ENCODE measurements at regions not wholly inside any gene's neighbourhood (a gene's known extent, or its start where the extent isn't known, plus 50 kb on each side); places are given as distances from the start of the nearest gene placed in this dataset.

DNA sequence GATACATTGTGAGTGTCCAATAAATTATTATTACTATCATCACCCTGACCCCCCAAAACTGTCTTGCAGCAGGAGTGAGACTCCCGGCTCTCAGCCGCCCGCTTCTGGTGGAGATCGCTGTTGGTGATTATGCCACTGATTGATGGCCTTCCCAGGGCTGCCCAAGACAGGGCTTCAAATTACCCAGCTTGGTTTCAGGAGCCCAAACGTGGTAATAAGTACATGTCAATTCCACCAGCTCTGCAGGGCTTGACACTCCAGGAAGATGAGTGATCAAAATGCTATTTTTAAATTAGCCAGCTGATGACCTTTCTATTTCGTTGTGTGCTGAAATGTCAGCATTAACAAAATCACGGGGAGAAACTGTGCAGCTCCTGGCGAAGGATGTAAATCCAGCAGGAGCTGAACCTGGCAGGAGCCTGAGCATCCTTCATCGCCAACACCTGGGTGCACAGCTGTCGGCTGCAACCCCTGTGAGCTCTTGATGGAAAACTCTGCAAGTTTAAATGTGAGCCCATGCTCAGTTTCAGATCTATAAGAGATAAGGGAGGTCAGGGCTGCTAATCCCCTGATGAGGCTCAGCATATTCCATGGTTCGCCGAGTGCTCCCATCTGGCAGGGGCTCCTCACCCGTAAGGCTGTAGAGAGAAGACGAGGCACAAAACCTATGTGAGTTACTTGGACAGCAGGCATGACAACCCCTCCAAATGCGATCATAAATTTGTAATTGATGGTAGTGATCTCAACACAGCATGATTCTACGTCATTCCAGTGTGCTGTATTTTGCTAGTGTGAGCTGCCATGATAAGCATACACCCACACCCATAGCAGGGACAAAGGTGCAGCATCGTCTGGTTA, 446.3 kb downstream of the TCERG1L start:
- ATAC-seq (no peak), FAIRE-seq (no peak), DNase-seq (ENCODE audit: low read depth in 1 of 2, low spot score in 1 of 2) (no peak)
- H3K9me3 ChIP-seq, result no peaks in the 10 kb centered on the region
- ChIA-PET CTCF (no interaction called here), POLR2A (no interaction called here)
- TF ChIP-seq GATA3 (IDR thresholded peaks at IDR 0.05; ENCODE audit: borderline replicate concordance) (no peak), HOXA7 (CRISPR knock-in tag; IDR thresholded peaks at IDR 0.05) (no peak), PHF8 (IDR thresholded peaks at IDR 0.05; ENCODE audit: borderline replicate concordance, low read depth) (no peak), SMC3 (IDR thresholded peaks at IDR 0.05) (no peak)
- H3K4me3 ChIP-seq, result no peak overlapping the region
- no peaks in the 10 kb centered on the region for H3K4me1 ChIP-seq
- no peak overlapping the region for H3K4me2 ChIP-seq
- WGBS (ENCODE audit: missing lambda C conversion rate), result 22% methylated on average over 17 of the region's 17 CpGs
- no peak overlapping the region for H3K27ac ChIP-seq

- Histone ChIP-seq H3K4me3 (no peak overlapping the region), H3K27ac (no peak overlapping the region), H3K9me3 (no peaks in the 10 kb centered on the region), H3K4me1 (no peaks in the 10 kb centered on the region), H3K4me2 (no peak overlapping the region)
- no peak for ATAC-seq
- TF ChIP-seq MAZ (IDR thresholded peaks at IDR 0.05; ENCODE audit: borderline replicate concordance, low read depth, low read length) (no peak), HOXB13 (CRISPR knock-in tag; IDR thresholded peaks at IDR 0.05; ENCODE audit: low read depth) (no peak), ZC3H11A (IDR thresholded peaks at IDR 0.05) (no peak), NFE2L2 (conservative IDR thresholded peaks at IDR 0.05; ENCODE audit: low read length) (no peak), ZNF302 (CRISPR knock-in tag; IDR thresholded peaks at IDR 0.05) (no peak), HOXB5 (CRISPR knock-in tag; IDR thresholded peaks at IDR 0.05) (no peak), JUNB (IDR thresholded peaks at IDR 0.05) (no peak)
- TF ChIP-seq, protein P1, sequence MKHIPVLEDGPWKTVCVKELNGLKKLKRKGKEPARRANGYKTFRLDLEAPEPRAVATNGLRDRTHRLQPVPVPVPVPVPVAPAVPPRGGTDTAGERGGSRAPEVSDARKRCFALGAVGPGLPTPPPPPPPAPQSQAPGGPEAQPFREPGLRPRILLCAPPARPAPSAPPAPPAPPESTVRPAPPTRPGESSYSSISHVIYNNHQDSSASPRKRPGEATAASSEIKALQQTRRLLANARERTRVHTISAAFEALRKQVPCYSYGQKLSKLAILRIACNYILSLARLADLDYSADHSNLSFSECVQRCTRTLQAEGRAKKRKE (CRISPR knock-in tag; IDR thresholded peaks at IDR 0.05; ENCODE audit: low read depth), result no peak
- TF ChIP-seq, protein P2, sequence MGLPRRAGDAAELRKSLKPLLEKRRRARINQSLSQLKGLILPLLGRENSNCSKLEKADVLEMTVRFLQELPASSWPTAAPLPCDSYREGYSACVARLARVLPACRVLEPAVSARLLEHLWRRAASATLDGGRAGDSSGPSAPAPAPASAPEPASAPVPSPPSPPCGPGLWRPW (IDR thresholded peaks at IDR 0.05), result no peak
- no peak for DNase-seq (ENCODE audit: low read depth in 1 of 2, low spot score in 1 of 2)
- ChIA-PET POLR2A (no interaction called here), CTCF (no interaction called here)
- no peak for FAIRE-seq
- WGBS (ENCODE audit: missing lambda C conversion rate), result 1% methylated on average over 7 of the region's 7 CpGs
Observed at GRCh38 chr10:130866857-130867256, 444.7 kb downstream of the TCERG1L start.

GRCh38 chr10:130867446-130868194, 443.9 kb downstream of the TCERG1L start:
- POLR2A ChIA-PET, result no interaction called here
- Histone ChIP-seq H3K9me3 (no peaks in the 10 kb centered on the region), H3K27ac (no peak overlapping the region), H3K4me2 (no peak overlapping the region), H3K4me1 (no peaks in the 10 kb centered on the region), H3K4me3 (no peak overlapping the region)
- CTCF ChIA-PET, result no interaction called here
- FAIRE-seq (no peak), ATAC-seq (no peak), DNase-seq (ENCODE audit: low read depth in 1 of 2, low spot score in 1 of 2) (no peak)
- TF ChIP-seq HOXA7 (CRISPR knock-in tag; IDR thresholded peaks at IDR 0.05) (no peak), JUNB (IDR thresholded peaks at IDR 0.05) (no peak), HMGXB4 (CRISPR knock-in tag; IDR thresholded peaks at IDR 0.05; ENCODE audit: borderline replicate concordance) (no peak), ZFP36 (IDR thresholded peaks at IDR 0.05; ENCODE audit: borderline replicate concordance, partially characterized antibody) (no peak), FOSB (CRISPR knock-in tag; IDR thresholded peaks at IDR 0.05) (no peak), RAD21 (conservative IDR thresholded peaks at IDR 0.05 in 1 of 2, IDR thresholded peaks at IDR 0.05 in 1 of 2) (no peak), ZNF302 (CRISPR knock-in tag; IDR thresholded peaks at IDR 0.05) (no peak), SREBF2 (IDR thresholded peaks at IDR 0.05) (no peak), CBX2 (IDR thresholded peaks at IDR 0.05; ENCODE audit: borderline replicate concordance, low read depth) (no peak), POLR2AphosphoS2 (conservative IDR thresholded peaks at IDR 0.05; ENCODE audit: low read length) (no peak), HEYL (CRISPR knock-in tag; IDR thresholded peaks at IDR 0.05) (no peak), CHD2 (IDR thresholded peaks at IDR 0.05; ENCODE audit: low read length, partially characterized antibody) (no peak), NPAS2 (CRISPR knock-in tag; IDR thresholded peaks at IDR 0.05; ENCODE audit: borderline replicate concordance) (no peak), EHF (CRISPR knock-in tag; IDR thresholded peaks at IDR 0.05) (no peak), FOSL2 (IDR thresholded peaks at IDR 0.05) (no peak), FOSL2 (CRISPR knock-in tag; IDR thresholded peaks at IDR 0.05) (no peak), EHMT2 (IDR thresholded peaks at IDR 0.05; ENCODE audit: low read depth) (no peak)
- TF ChIP-seq, protein P3, sequence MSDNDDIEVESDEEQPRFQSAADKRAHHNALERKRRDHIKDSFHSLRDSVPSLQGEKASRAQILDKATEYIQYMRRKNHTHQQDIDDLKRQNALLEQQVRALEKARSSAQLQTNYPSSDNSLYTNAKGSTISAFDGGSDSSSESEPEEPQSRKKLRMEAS (IDR thresholded peaks at IDR 0.05), result no peak
- 17% methylated on average over 8 of the region's 10 CpGs for WGBS (ENCODE audit: missing lambda C conversion rate)

Measured in A549 (cell line).